ENCODE measurements at regions not wholly inside any gene's neighbourhood (a gene's known extent, or its start where the extent isn't known, plus 50 kb on each side); places are given as distances from the start of the nearest gene placed in this dataset.

GRCh38 chr13:105965910-105966309 lies 569.6 kb downstream of the EFNB2 start:
- TF ChIP-seq GATA3 (IDR thresholded peaks at IDR 0.05; ENCODE audit: low read depth, low read length) (no peak), GATA2 (IDR thresholded peaks at IDR 0.05; ENCODE audit: low read depth, low read length) (no peak)

Data from SH-SY5Y (cell line).